ENCODE measurements at regions not wholly inside any gene's neighbourhood (a gene's known extent, or its start where the extent isn't known, plus 50 kb on each side); places are given as distances from the start of the nearest gene placed in this dataset.

DNA sequence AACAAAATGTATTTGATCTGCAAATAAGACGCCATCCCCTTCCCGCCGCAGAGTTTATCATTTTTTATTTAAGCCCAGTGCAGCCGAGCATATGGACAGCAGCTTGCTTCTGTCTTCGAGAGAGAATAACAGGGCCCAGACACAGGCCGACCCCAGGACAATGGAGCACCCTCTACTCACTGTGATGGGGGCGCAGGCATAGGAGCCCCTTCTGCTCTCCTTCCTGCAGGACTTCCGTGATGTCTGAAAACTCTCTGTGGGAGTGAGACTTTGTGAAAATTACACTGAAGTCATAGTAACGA lies 134.8 kb downstream of the OAT start:
- no peak for TF ChIP-seq EZH2phosphoT487 (IDR thresholded peaks at IDR 0.05; ENCODE audit: borderline replicate concordance)
- TF ChIP-seq EGR1 (IDR thresholded peaks at IDR 0.05; ENCODE audit: low read depth) = no peak
- no peak for TF ChIP-seq ZFX (IDR thresholded peaks at IDR 0.05)
- TF ChIP-seq POLR2A (IDR thresholded peaks at IDR 0.05; ENCODE audit: borderline replicate concordance, extremely low read depth, insufficient read depth, insufficient read length) = no peak
- TF ChIP-seq ELF1 (IDR thresholded peaks at IDR 0.05; ENCODE audit: borderline replicate concordance, low read depth) = no peak
- TF ChIP-seq SRF (IDR thresholded peaks at IDR 0.05; ENCODE audit: low read depth) = no peak
- TF ChIP-seq, protein P1, sequence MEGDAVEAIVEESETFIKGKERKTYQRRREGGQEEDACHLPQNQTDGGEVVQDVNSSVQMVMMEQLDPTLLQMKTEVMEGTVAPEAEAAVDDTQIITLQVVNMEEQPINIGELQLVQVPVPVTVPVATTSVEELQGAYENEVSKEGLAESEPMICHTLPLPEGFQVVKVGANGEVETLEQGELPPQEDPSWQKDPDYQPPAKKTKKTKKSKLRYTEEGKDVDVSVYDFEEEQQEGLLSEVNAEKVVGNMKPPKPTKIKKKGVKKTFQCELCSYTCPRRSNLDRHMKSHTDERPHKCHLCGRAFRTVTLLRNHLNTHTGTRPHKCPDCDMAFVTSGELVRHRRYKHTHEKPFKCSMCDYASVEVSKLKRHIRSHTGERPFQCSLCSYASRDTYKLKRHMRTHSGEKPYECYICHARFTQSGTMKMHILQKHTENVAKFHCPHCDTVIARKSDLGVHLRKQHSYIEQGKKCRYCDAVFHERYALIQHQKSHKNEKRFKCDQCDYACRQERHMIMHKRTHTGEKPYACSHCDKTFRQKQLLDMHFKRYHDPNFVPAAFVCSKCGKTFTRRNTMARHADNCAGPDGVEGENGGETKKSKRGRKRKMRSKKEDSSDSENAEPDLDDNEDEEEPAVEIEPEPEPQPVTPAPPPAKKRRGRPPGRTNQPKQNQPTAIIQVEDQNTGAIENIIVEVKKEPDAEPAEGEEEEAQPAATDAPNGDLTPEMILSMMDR (IDR thresholded peaks at IDR 0.05 in 2 of 3, conservative IDR thresholded peaks at IDR 0.05 in 1 of 3; ENCODE audit: borderline replicate concordance in 1 of 3, insufficient read depth in 1 of 3, low read depth in 2 of 3, low read length in 2 of 3) = no peak
- TF ChIP-seq RAD21 (IDR thresholded peaks at IDR 0.05; ENCODE audit: low read depth) = no peak
- TF ChIP-seq ZNF274 (IDR thresholded peaks at IDR 0.05; ENCODE audit: low read depth, low read length) = no peak
- no peak for TF ChIP-seq SP1 (IDR thresholded peaks at IDR 0.05; ENCODE audit: low read depth)
- TF ChIP-seq SIN3A (IDR thresholded peaks at IDR 0.05; ENCODE audit: low read depth) = no peak
- no peak for TF ChIP-seq FOSL1 (IDR thresholded peaks at IDR 0.05; ENCODE audit: low read depth)
- TF ChIP-seq CEBPB (IDR thresholded peaks at IDR 0.05; ENCODE audit: low read depth) = no peak
- TF ChIP-seq JUND (IDR thresholded peaks at IDR 0.05) = no peak
- TF ChIP-seq, protein P2, sequence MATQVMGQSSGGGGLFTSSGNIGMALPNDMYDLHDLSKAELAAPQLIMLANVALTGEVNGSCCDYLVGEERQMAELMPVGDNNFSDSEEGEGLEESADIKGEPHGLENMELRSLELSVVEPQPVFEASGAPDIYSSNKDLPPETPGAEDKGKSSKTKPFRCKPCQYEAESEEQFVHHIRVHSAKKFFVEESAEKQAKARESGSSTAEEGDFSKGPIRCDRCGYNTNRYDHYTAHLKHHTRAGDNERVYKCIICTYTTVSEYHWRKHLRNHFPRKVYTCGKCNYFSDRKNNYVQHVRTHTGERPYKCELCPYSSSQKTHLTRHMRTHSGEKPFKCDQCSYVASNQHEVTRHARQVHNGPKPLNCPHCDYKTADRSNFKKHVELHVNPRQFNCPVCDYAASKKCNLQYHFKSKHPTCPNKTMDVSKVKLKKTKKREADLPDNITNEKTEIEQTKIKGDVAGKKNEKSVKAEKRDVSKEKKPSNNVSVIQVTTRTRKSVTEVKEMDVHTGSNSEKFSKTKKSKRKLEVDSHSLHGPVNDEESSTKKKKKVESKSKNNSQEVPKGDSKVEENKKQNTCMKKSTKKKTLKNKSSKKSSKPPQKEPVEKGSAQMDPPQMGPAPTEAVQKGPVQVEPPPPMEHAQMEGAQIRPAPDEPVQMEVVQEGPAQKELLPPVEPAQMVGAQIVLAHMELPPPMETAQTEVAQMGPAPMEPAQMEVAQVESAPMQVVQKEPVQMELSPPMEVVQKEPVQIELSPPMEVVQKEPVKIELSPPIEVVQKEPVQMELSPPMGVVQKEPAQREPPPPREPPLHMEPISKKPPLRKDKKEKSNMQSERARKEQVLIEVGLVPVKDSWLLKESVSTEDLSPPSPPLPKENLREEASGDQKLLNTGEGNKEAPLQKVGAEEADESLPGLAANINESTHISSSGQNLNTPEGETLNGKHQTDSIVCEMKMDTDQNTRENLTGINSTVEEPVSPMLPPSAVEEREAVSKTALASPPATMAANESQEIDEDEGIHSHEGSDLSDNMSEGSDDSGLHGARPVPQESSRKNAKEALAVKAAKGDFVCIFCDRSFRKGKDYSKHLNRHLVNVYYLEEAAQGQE (IDR thresholded peaks at IDR 0.05; ENCODE audit: low read depth) = no peak
- TF ChIP-seq CBX3 (IDR thresholded peaks at IDR 0.05; ENCODE audit: low read depth) = no peak
- TF ChIP-seq EZH2 (IDR thresholded peaks at IDR 0.05) = no peak
- TF ChIP-seq, protein P3, sequence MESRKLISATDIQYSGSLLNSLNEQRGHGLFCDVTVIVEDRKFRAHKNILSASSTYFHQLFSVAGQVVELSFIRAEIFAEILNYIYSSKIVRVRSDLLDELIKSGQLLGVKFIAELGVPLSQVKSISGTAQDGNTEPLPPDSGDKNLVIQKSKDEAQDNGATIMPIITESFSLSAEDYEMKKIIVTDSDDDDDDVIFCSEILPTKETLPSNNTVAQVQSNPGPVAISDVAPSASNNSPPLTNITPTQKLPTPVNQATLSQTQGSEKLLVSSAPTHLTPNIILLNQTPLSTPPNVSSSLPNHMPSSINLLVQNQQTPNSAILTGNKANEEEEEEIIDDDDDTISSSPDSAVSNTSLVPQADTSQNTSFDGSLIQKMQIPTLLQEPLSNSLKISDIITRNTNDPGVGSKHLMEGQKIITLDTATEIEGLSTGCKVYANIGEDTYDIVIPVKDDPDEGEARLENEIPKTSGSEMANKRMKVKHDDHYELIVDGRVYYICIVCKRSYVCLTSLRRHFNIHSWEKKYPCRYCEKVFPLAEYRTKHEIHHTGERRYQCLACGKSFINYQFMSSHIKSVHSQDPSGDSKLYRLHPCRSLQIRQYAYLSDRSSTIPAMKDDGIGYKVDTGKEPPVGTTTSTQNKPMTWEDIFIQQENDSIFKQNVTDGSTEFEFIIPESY (IDR thresholded peaks at IDR 0.05; ENCODE audit: extremely low read depth, insufficient replicate concordance, low read length) = no peak
- H3K9ac ChIP-seq (ENCODE audit: low read length) = no peak overlapping the region
- no peak overlapping the region for H3K4me2 ChIP-seq (ENCODE audit: low read length)
- H3K27ac ChIP-seq (ENCODE audit: low read depth, low read length) = no peak overlapping the region
- ATAC-seq = no peak
- ChIA-PET POLR2A (no interaction called here), CTCF (no interaction called here), RAD21 (ENCODE audit: low non-redundant PET in 1 of 2, low total read pairs in 2 of 2, uncharacterized antibody in 2 of 2, unreplicated experiment in 2 of 2) (no interaction called here)
- intact Hi-C loops (cut with micrococcal nuclease) = no loop called here
- H3K79me2 ChIP-seq (ENCODE audit: insufficient read depth, low read length) = no peaks in the 10 kb centered on the region
- no peaks in the 10 kb centered on the region for H3K9me3 ChIP-seq (ENCODE audit: control insufficient read depth in 1 of 2, insufficient read depth in 1 of 2, low read depth in 1 of 2, low read length in 2 of 2)
- no peak for DNase-seq (ENCODE audit: low read depth, low spot score)
- no peaks in the 10 kb centered on the region for H3K27me3 ChIP-seq (ENCODE audit: insufficient read depth, low read length)
- no peaks in the 10 kb centered on the region for H3K36me3 ChIP-seq (ENCODE audit: control insufficient read depth in 1 of 2, insufficient read depth in 2 of 2, low read length in 2 of 2)
- no TSS peak for BruUV-seq (replicated peaks)
- H3K4me3 ChIP-seq (replicated peaks in 1 of 2; ENCODE audit: low read depth in 1 of 2, low read length in 2 of 2) = no peak overlapping the region
- no peaks in the 10 kb centered on the region for H4K20me1 ChIP-seq (ENCODE audit: insufficient read depth)
- H3K9me2 ChIP-seq (ENCODE audit: insufficient read depth) = no peaks in the 10 kb centered on the region
- H2AFZ ChIP-seq (ENCODE audit: low read depth, low read length, poor library complexity, severe bottlenecking) = no peak overlapping the region
- no peaks in the 10 kb centered on the region for H3K4me1 ChIP-seq (ENCODE audit: control insufficient read depth in 1 of 2, insufficient read depth in 2 of 2, low read length in 2 of 2)
